IMR-90 (cell line): ENCODE measurements at regions not wholly inside any gene's neighbourhood (a gene's known extent, or its start where the extent isn't known, plus 50 kb on each side); places are given as distances from the start of the nearest gene placed in this dataset.

Experiments used
- ATAC-seq: fragments of 200-7000 bp; cut with Tn5 transposase; 2 replicates; pipeline ENCODE4 v1.9.1; 2020; ENCODE audit warnings: low read depth, mild to moderate bottlenecking, moderate library complexity
- BruUV-seq: library from RNA; stranded (reverse); fragments of 400-500 nt; replicated peaks from 2 replicates; lab custom pipeline; 2021; lab: Mats Ljungman, UMichigan
- CTCF ChIA-PET: fragments of 300-600 bp; formaldehyde crosslinking; extraction: SDS; loops from one replicate; lab custom pipeline; 2021; ENCODE audit warnings: antibody characterized with exemption; lab: Yijun Ruan, JAX
- POLR2A ChIA-PET: fragments of 300-600 bp; sonication (Branson Sonifier 250); formaldehyde crosslinking; loops from one replicate; lab custom pipeline; 2022; ENCODE audit warnings: antibody characterized with exemption; ENCODE audit not compliant: unreplicated experiment; lab: Charles Lee
- DNase-seq: peaks from one replicate; pipeline ENCODE4 v3.0.0; 2013
- H2AFZ ChIP-seq: replicated peaks from 2 replicates; pipeline ENCODE3; 2013; ENCODE audit warnings: low read length, mild to moderate bottlenecking; ENCODE audit not compliant: poor library complexity
- H2AK5ac ChIP-seq: 2 replicates; pipeline ENCODE4 v1.6.1; 2013; ENCODE audit warnings: low read depth, low read length, inconsistent platforms
- H2AK9ac ChIP-seq: replicated peaks from 2 replicates; pipeline ENCODE3; 2013; ENCODE audit warnings: mild to moderate bottlenecking, low read depth, low read length, moderate library complexity; ENCODE audit not compliant: poor library complexity
- H2BK120ac ChIP-seq: 2 replicates; pipeline ENCODE4 v1.6.1; 2013; ENCODE audit warnings: low read depth, low read length, inconsistent platforms
- H2BK15ac ChIP-seq: 3 replicates; pipeline ENCODE4 v1.6.1; 2013; ENCODE audit warnings: low read depth, low read length, inconsistent platforms
- H2BK20ac ChIP-seq: 2 replicates; pipeline ENCODE4 v1.6.1; 2013; ENCODE audit warnings: low read depth, mild to moderate bottlenecking, inconsistent platforms, low read length, moderate library complexity
- H2BK5ac ChIP-seq: 2 replicates; pipeline ENCODE4 v1.6.1; 2013; ENCODE audit warnings: mild to moderate bottlenecking, low read depth, low read length, inconsistent platforms; ENCODE audit not compliant: poor library complexity, severe bottlenecking
- H3K14ac ChIP-seq: replicated peaks from 2 replicates; pipeline ENCODE4 v1.6.1; 2013; ENCODE audit warnings: low read depth, low read length, inconsistent platforms
- H3K18ac ChIP-seq: 2 replicates; pipeline ENCODE4 v1.6.1; 2013; ENCODE audit warnings: low read depth, low read length, control low read depth
- H3K23ac ChIP-seq: 2 replicates; pipeline ENCODE4 v1.6.1; 2013; ENCODE audit warnings: low read depth, low read length, inconsistent platforms
- H3K27ac ChIP-seq: 2 replicates; pipeline ENCODE4 v1.5.1; 2013; ENCODE audit warnings: mild to moderate bottlenecking, control low read depth, low read length; ENCODE audit not compliant: insufficient read depth
- H3K27me3 ChIP-seq: 2 replicates; pipeline ENCODE4 v1.6.1; 2013; ENCODE audit warnings: low read length; ENCODE audit not compliant: control insufficient read depth, insufficient read depth
- H3K36me3 ChIP-seq: 2 replicates; pipeline ENCODE4 v1.6.1; 2013; ENCODE audit warnings: low read length, mixed read lengths; ENCODE audit not compliant: control insufficient read depth, insufficient read depth
- H3K4ac ChIP-seq: 2 replicates; pipeline ENCODE4 v1.6.1; 2013; ENCODE audit warnings: low read depth, low read length, inconsistent platforms
- H3K4me1 ChIP-seq: 2 replicates; pipeline ENCODE4 v1.6.1; 2013; ENCODE audit warnings: low read length, mixed read lengths; ENCODE audit not compliant: control insufficient read depth, insufficient read depth
- H3K4me2 ChIP-seq: 2 replicates; pipeline ENCODE4 v1.6.1; 2013; ENCODE audit warnings: low read depth, mild to moderate bottlenecking, control low read depth, low read length, moderate library complexity
- H3K4me3 ChIP-seq: 2 replicates; pipeline ENCODE4 v1.5.1; 2013; ENCODE audit warnings: low read depth, mild to moderate bottlenecking, control low read depth, low read length, moderate library complexity; ENCODE audit not compliant: insufficient read depth
- H3K56ac ChIP-seq: 2 replicates; pipeline ENCODE4 v1.6.1; 2013; ENCODE audit warnings: low read length, inconsistent platforms; ENCODE audit not compliant: insufficient read depth; ENCODE audit errors: extremely low read depth
- H3K79me1 ChIP-seq, 2 experiments: 2 replicates each; pipeline ENCODE4 v1.6.1; 2013; ENCODE audit warnings: low read length in 2 of 2, inconsistent platforms in 1 of 2, low read depth in 1 of 2
- H3K9ac ChIP-seq: 2 replicates; pipeline ENCODE4 v1.6.1; 2013; ENCODE audit warnings: low read depth, low read length, control low read depth
- H3K9me1 ChIP-seq: 2 replicates; pipeline ENCODE4 v1.6.1; 2013; ENCODE audit warnings: low read length, inconsistent platforms; ENCODE audit not compliant: insufficient read depth
- H3K9me3 ChIP-seq: 2 replicates; pipeline ENCODE4 v1.6.1; 2013; ENCODE audit warnings: low read length; ENCODE audit not compliant: control insufficient read depth, insufficient read depth
- H4K20me1 ChIP-seq: 2 replicates; pipeline ENCODE4 v1.6.1; 2013; ENCODE audit warnings: low read length, inconsistent platforms; ENCODE audit not compliant: insufficient read depth
- H4K5ac ChIP-seq: 2 replicates; pipeline ENCODE4 v1.6.1; 2013; ENCODE audit warnings: mild to moderate bottlenecking, low read depth, low read length, control low read depth
- H4K8ac ChIP-seq, 2 experiments: 2 replicates each; pipeline ENCODE4 v1.6.1; 2013; ENCODE audit warnings: low read depth in 2 of 2, low read length in 2 of 2, control low read depth in 1 of 2, inconsistent platforms in 1 of 2
- H4K91ac ChIP-seq: 2 replicates; pipeline ENCODE4 v1.6.1; 2013; ENCODE audit warnings: low read depth, low read length, inconsistent platforms; ENCODE audit not compliant: insufficient read depth
- CEBPB ChIP-seq: IDR thresholded peaks from 2 replicates; pipeline ENCODE4 v1.6.1; 2012; ENCODE audit warnings: low read depth, low read length, improper control_type of control experiment
- WGBS, 2 experiments: methylation state at CpG; one replicate each; pipeline versions ENCODE4 v1.1.5 to v1.1.7; 2013; ENCODE audit warnings: missing lambda C conversion rate in 2 of 2; ENCODE audit not compliant: insufficient read length in 1 of 2; ENCODE audit errors: extremely low coverage in 2 of 2; 5-methylcytosine and 5-hydroxymethylcytosine counted together
- dilution Hi-C: fragments of 300-500 bp; cut with HindIII; formaldehyde crosslinking; loops from one replicate; pipeline ENCODE4 v1.14.3; 2018; ENCODE audit warnings: low sequenced_read_pairs; ENCODE audit not compliant: unreplicated experiment
- in situ Hi-C: fragments of 300-500 bp; cut with MboI; formaldehyde crosslinking; loops from 3 replicates; pipeline ENCODE4 v1.14.3; 2019; ENCODE audit warnings: low sequenced_read_pairs, inconsistent platforms, mixed read lengths
- intact Hi-C: fragments of 100-400 bp; cut with micrococcal nuclease; formaldehyde crosslinking; loops from 2 replicates; pipeline ENCODE4 v1.10.0; 2022

- WGBS, 2 experiments, result no CpG with 5 or more reads among the region's 2 CpGs
- no peaks in the 10 kb centered on the region for H3K79me1 ChIP-seq
- no peak overlapping the region for H3K27ac ChIP-seq
- no peaks in the 10 kb centered on the region for H3K9me1 ChIP-seq
- no peak overlapping the region for H2AK9ac ChIP-seq
- no peaks in the 10 kb centered on the region for H3K27me3 ChIP-seq
- no peak overlapping the region for H4K8ac ChIP-seq
- ATAC-seq (no peak), DNase-seq (no peak)
- H2BK120ac ChIP-seq, result no peak overlapping the region
- no peak overlapping the region for H3K4me3 ChIP-seq
- BruUV-seq, result no TSS peak
- H3K9ac ChIP-seq, result no peak overlapping the region
- H4K20me1 ChIP-seq, result no peaks in the 10 kb centered on the region
- no peak overlapping the region for H3K4me2 ChIP-seq
- no peaks in the 10 kb centered on the region for H3K4me1 ChIP-seq
- H2AK5ac ChIP-seq, result no peak overlapping the region
- no peak overlapping the region for H3K56ac ChIP-seq
- no peak overlapping the region for H3K23ac ChIP-seq
- no peak overlapping the region for H3K14ac ChIP-seq
- ChIA-PET POLR2A (no interaction called here), CTCF (no interaction called here)
- H2BK5ac ChIP-seq, result no peak overlapping the region
- H4K91ac ChIP-seq, result no peak overlapping the region
- H2AFZ ChIP-seq, result no peak overlapping the region
- H3K36me3 ChIP-seq, result no peaks in the 10 kb centered on the region
- H3K9me3 ChIP-seq, result peaks cover 3% of the 10 kb centered on the region; the same call in 1 of the 2 replicates
- H3K18ac ChIP-seq, result no peak overlapping the region
- H2BK20ac ChIP-seq, result no peak overlapping the region
- H4K5ac ChIP-seq, result no peak overlapping the region
- no peak overlapping the region for H3K4ac ChIP-seq
- dilution Hi-C loops (no loop called here), intact Hi-C loops (no loop called here), in situ Hi-C loops (no loop called here)
- no peak for TF ChIP-seq CEBPB
- no peak overlapping the region for H2BK15ac ChIP-seq
These were observed 204.3 kb upstream of the SEL1L start for GRCh38 chr14:81737938-81738337.
